ENCODE measurements at regions not wholly inside any gene's neighbourhood (a gene's known extent, or its start where the extent isn't known, plus 50 kb on each side); places are given as distances from the start of the nearest gene placed in this dataset.
"Not testable (repeated sequence)": the region's sequence is repeated elsewhere in the genome, so short reads cannot be mapped to it uniquely, and the experiment has no call there.

GRCh38 chr12:76292891-76293290 lies 55.3 kb downstream of the BBS10 start:
- not testable (repeated sequence) for DNase-seq

GRCh38 chr12:76292305-76292704 lies 55.9 kb downstream of the BBS10 start:
- not testable (repeated sequence) for DNase-seq

DNA sequence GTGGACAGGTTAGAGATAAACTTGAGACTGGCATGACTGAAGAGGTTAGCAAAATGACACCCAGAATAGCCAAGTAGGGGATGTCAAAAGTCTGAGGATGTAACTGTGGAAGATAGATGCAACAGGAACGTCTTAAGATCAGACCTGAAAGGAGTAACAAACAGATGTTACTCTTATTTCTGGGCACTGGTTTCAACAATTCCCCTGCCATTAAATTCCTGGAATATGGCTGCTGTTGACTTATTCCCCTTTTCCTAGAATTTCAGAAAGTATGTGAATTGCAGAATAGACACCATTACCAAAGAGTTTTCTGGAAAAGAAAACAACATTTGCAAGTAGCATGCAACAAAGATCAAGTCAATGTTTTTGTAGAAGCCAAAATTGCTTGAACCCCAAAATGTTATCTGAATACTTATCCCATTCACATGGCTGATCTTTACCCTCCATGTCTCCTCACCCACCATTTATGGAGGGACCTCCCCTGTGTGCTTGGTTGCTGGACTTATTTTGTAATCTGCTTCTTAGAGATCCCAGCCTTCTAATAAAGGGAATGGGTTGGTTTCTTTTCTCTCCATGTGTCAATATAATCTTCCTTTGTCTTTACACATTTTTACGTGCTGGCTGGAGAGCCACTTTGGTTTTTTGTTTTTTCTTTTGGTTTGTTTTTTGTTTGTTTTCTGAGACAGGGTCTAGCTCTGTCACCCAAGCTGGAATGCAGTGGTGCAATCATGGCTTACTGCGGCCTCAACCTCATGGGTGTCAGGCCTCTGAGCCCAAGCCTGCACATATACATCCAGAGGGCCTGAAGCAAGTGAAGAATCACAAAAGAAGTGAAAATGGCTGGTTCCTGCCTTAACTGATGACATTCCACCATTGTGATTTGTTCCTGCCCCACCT lies 57.0 kb downstream of the BBS10 start:
- no peak for DNase-seq

DNA sequence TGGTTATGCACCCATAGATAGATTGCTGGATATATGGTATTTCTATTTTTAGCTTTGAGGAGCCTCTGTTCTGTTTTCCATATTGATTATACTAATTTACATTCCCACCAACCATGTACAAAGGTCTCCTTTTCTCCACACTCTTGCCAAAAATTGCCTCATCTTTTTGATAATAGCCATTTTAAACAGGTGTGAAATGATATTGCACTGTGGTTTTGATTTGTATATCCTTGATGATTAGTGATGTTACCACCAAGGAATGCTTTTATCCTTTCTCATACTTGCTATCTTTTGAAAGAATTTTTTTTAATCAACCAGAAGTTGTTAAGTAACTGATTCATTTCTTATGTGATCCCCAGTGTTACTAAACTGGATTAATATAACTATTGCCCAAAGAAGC lies 60.0 kb downstream of the BBS10 start:
- DNase-seq, result no peak

DNA sequence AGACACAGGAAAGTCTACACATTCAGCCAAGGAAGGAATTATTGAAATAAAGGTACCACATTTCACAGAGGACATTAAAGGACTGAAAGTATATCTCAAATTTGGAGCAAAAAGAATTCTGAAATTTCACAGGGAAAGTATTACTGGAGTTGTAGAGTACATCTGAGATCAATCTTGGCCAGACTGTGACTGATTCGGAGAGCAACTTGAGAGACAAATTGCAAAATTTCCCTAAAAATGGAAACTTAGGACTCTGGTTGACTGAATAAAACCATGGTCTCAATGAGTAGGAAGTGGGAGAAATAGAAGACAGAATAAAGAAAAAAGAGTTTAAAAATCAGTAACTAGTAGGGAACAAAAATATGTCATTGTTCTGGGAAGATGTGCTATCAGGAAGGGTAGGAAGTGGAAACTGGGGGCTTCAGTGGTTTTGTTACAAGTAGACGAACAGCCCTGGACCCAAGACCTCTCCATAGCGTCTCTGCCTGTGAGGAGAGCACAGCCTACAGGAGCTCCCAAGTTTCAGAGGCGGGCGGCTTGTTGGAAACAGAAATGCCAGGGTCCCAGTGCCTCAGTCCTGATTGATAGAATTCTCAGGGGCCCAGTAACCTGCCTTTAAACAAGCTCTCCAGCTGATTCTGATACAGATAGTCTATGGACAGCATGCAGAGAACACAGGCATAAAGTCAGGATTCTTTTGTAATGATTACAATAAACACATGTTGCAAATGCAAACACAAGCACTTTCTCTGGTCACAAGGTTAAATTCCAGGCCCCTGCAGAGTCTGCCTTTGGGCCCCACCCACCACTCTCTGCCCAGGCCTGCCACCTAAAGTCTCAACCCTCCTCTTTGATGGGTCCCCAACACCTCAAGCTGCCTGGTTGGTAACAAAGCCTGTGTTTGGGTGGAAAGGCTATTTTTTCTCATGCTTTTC lies 63.1 kb downstream of the BBS10 start:
- no peak for DNase-seq

DNA sequence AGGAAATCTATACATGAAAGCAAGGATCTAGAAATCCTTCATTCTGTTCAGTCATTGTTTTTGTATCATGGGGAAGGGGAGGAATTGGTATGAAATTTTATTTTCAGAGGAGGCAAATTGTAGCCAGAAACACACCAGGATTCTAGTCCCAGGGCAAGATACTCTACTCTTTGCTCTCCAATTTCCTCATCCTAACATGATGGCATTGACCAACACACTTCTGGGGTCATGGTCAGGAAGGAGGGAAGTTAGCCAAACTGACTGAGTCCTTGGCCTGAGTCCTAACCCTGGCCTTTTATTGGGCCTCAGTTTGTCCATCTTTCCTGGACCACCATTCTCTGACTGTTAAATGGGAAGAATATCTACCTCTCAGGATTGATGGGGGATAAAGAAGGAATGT lies 65.5 kb downstream of the BBS10 start:
- no peak for DNase-seq

- DNase-seq, result no peak
These were observed 70.7 kb downstream of the BBS10 start for GRCh38 chr12:76277480-76277879.

GRCh38 chr12:76276499-76277151 lies 71.6 kb downstream of the BBS10 start:
- no peak for DNase-seq

GRCh38 chr12:76275511-76276093 lies 72.6 kb downstream of the BBS10 start:
- no peak for DNase-seq

DNA sequence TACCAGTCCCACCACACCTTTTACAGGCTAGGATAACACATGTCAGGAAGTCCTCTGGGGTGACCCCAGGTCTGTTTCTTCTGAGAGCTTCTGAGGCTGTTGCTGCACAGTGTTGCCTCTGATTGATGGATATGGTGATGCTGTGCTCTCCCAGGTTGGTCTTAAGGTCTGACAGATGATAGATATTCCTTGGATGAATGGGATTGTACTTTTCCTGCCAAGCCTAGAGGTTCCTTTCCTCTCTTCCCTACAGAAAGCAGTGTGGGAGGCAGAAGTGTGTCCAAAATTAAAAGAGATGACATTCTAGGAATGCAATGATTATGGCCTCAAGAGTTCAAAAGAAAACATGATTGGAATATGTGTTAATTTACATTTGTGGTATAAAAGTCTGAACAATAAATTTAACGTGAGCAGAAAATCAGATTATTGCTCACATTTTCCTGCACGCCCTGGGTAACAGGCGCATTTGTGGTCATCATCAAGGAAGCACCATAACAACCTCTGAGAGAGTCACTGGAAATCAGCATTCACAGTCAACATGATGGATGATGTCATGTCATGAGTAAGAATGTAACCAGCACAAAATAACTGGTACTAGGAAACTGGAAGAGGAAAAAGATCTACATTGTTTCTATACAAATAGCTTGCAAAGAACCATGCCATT lies 73.7 kb downstream of the BBS10 start:
- DNase-seq, result peak; percentile 13 to 14

GRCh38 chr12:76272287-76272686 lies 75.9 kb downstream of the BBS10 start:
- DNase-seq, result no peak

DNA sequence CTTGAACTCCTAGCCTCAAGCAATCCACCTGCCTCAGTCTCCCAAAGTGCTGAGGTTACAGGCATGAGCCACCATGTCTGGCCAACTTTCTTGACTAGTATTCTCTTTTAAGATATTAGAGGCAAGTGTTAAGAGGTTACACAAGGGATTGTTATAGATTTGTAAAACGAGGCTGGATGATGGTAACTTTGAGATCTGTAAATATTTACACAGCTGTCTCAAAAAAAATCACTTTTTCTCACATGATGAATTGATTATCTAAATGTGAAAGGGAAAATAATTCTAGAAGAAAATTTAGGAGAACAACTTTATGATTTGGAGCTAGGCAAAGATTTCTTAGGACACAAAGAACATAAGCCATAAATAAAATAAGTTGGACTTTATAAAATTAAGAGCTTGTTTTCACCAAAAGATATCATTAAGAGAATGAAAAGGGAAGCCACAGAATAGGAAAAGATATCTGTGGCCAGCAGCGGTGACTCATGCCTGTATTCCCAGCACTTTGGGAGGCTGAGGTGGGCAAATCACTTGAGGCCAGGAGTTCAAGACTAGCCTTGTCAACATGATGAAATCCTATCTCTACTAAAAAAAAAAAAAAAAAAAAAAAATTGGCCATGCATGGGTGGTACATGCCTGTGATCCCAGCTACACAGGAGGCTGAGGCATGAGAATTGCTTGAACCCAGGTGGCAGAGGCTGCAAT lies 77.4 kb downstream of the BBS10 start:
- no peak for DNase-seq

- no peak for DNase-seq
These were observed 79.9 kb downstream of the BBS10 start for GRCh38 chr12:76268267-76268666.

DNA sequence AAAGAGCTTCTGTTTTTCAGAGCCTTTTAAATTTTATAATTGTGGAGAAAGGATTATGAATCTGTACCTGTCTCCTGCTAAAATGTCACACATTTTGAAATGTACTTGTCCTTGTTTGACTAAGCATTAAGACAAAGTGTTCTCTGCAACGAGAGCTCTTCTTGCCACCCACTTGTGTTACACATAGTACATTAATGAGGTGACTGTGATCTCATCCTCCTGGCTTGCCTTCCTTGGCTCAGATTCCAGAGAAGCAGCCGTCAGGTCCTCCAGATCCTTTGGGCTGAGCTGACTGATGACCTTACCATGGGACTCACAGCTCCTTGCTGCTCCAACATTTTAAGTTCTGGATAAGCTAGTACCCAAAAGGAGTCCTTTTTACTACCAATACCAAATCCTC lies 81.4 kb downstream of the BBS10 start:
- no peak for DNase-seq

GRCh38 chr12:76265424-76266180 lies 82.6 kb downstream of the BBS10 start:
- no peak for DNase-seq

DNA sequence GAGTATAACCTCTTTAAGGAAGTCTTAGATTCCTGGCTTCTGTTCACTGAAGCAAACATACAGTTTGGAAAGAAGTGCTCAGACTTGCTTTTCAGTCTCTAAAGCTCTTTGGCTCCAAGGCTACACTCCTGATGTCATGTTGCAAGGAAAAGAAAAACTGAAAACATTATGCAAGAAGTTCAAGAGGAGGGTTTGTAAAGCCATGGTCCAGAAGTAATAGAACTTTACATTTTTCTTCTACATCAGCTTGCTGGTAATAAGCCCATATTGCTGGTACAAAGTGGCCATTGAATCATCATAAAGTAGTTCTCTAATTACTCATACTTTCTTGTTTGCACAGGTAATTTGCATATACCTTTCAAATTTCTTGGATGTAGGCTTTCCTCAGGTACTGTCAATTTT lies 83.6 kb downstream of the BBS10 start:
- DNase-seq, result no peak

DNA sequence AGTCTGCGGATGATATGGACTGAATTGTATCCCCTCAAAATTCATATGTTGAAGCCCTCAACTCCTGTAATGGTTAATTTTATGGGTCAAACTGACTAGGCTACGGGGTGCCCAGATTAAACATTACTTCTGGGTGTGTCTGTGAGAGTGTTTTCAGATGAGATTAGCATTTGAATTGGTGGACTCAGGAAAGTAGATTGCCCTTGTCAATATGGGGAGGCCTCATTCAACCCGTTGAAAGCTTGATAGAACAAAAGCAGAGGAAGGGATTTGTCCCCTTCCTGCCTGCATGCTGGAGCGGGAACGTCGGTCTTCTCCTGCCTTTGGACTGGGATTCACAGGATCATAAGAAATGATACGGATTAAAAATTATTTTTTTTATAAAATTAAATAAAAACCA lies 84.5 kb downstream of the BBS10 start:
- DNase-seq, result no peak

GRCh38 chr12:76260390-76260748 lies 87.8 kb downstream of the BBS10 start:
- no peak for DNase-seq

- no peak for DNase-seq
These were observed 88.4 kb downstream of the BBS10 start for GRCh38 chr12:76259660-76260389.

- no peak for DNase-seq
These were observed 89.1 kb downstream of the BBS10 start for GRCh38 chr12:76259106-76259505.

Measured in stimulated activated CD4-positive, alpha-beta T cell treated with anti-CD3 and anti-CD28 coated beads, Interleukin-2, amount 100 ng/mL, for 48 hours (primary cell).